ENCODE measurements at regions not wholly inside any gene's neighbourhood (a gene's known extent, or its start where the extent isn't known, plus 50 kb on each side); places are given as distances from the start of the nearest gene placed in this dataset.

DNA sequence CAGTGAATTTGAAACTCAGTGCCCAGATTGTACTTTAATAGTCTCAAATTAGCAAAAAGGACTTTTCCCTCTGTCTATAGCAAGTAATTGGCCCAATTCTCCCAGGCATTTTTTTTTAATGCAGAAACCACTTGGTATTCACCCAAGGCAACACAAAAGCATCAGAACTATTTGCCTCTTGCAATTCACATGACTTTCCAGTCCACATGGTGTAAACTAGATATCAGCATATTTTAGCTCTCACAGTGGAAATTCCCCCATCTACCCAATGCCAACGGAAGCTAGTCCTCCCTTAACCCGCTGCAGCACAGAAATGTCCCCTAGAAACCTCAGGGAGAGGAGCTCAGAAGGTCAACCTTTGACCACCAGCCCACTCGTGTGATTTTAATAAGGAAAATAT lies 103.4 kb upstream of the CDYL start:
- TF ChIP-seq, protein P1, sequence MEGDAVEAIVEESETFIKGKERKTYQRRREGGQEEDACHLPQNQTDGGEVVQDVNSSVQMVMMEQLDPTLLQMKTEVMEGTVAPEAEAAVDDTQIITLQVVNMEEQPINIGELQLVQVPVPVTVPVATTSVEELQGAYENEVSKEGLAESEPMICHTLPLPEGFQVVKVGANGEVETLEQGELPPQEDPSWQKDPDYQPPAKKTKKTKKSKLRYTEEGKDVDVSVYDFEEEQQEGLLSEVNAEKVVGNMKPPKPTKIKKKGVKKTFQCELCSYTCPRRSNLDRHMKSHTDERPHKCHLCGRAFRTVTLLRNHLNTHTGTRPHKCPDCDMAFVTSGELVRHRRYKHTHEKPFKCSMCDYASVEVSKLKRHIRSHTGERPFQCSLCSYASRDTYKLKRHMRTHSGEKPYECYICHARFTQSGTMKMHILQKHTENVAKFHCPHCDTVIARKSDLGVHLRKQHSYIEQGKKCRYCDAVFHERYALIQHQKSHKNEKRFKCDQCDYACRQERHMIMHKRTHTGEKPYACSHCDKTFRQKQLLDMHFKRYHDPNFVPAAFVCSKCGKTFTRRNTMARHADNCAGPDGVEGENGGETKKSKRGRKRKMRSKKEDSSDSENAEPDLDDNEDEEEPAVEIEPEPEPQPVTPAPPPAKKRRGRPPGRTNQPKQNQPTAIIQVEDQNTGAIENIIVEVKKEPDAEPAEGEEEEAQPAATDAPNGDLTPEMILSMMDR (IDR thresholded peaks at IDR 0.05; ENCODE audit: poor library complexity, severe bottlenecking) = no peak
- no peaks in the 10 kb centered on the region for H3K4me1 ChIP-seq (ENCODE audit: insufficient read depth, poor library complexity, severe bottlenecking)
- H3K27me3 ChIP-seq (ENCODE audit: insufficient read depth, poor library complexity, severe bottlenecking) = no peaks in the 10 kb centered on the region
- ATAC-seq (ENCODE audit: low read depth) (no peak), DNase-seq (ENCODE audit: low spot score) (no peak)
- H3K4me3 ChIP-seq (ENCODE audit: severe bottlenecking) = no peak overlapping the region
- H3K36me3 ChIP-seq (ENCODE audit: low read depth) = no peaks in the 10 kb centered on the region
- H3K9me3 ChIP-seq (ENCODE audit: severe bottlenecking) = no peaks in the 10 kb centered on the region
- no peak overlapping the region for H3K27ac ChIP-seq (ENCODE audit: poor library complexity, severe bottlenecking)

DNA sequence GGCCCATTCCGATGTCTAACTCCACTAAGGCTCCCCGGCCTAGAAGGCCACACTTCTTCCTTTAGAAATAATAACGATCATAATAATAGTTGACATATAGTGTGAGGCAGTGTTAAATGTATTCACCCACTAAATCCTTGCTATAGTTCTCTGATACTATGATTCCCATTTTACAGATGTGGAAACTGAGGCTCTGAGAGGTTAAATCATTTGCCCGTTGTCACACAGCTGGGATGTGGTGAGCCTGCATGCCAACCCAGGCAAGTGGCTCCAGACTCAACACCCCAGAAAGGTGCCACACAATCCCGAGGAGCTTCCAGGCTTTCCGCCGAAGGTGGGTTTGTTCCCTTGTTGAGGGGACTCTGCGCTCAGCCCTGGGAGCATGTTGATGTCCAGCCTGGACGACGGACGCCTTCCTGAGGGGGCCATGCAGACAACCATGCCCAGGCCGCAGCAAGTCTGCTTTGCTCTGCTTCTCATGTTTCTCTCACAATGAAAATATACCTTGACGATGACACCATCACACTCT lies 104.6 kb upstream of the CDYL start:
- H3K27me3 ChIP-seq (ENCODE audit: insufficient read depth, poor library complexity, severe bottlenecking) = no peaks in the 10 kb centered on the region
- H3K36me3 ChIP-seq (ENCODE audit: low read depth) = no peaks in the 10 kb centered on the region
- no peak overlapping the region for H3K27ac ChIP-seq (ENCODE audit: poor library complexity, severe bottlenecking)
- ATAC-seq (ENCODE audit: low read depth) = no peak
- H3K4me1 ChIP-seq (ENCODE audit: insufficient read depth, poor library complexity, severe bottlenecking) = no peaks in the 10 kb centered on the region
- DNase-seq (ENCODE audit: low spot score) = no peak
- no peaks in the 10 kb centered on the region for H3K9me3 ChIP-seq (ENCODE audit: severe bottlenecking)
- TF ChIP-seq, protein P1 (IDR thresholded peaks at IDR 0.05; ENCODE audit: poor library complexity, severe bottlenecking) = no peak
- no peak overlapping the region for H3K4me3 ChIP-seq (ENCODE audit: severe bottlenecking)

DNA sequence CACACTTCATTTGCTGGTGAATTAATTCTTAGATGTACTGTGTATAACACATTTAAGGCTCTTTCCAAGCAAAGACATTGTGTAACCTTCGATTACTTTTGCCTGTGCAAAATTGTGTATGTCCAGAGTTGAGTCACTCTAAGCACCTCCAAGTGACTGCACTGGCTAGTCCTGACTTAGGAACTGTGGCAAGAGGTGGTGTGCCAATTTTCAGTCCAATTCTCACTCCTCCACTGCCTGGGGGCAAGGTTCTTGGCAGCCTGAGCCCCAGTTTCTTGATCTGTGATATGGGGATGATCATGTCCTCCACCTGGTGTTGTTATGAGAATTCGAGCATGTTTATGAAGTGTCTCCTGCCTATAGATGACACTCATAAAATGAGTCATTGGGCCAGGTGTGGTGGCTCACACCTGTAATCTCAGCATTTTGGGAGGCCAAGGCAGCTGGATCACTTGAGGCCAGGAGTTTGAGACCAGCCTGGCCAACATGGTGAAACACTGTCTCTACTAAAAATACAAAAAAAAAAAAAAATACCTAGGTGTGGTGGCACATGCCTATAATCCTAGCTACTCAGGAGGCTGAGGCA lies 105.3 kb upstream of the CDYL start:
- H3K9me3 ChIP-seq (ENCODE audit: severe bottlenecking) = no peaks in the 10 kb centered on the region

DNA sequence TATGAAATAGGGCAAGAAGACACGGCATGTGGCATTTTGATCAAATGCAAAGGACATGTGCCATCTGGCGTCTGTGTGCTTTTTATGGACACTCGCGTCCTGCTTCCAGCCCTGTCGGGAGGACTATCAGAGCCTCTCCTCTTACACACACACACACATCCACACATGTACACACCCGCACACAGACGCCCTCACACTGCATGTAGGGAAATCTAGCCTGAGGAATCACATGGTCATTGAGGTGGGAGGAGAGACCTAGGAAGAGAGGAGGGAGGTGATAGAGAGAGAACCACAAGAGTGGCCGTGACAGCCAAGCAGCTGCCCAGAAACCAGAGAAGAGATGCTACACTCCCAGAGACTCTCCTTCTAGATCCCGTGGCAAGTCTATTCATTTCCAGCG lies 105.9 kb upstream of the CDYL start:
- Histone ChIP-seq H3K4me1 (ENCODE audit: insufficient read depth, poor library complexity, severe bottlenecking) (peaks cover 6% of the 10 kb centered on the region), H3K27me3 (ENCODE audit: insufficient read depth, poor library complexity, severe bottlenecking) (no peaks in the 10 kb centered on the region), H3K27ac (ENCODE audit: poor library complexity, severe bottlenecking) (no peak overlapping the region), H3K36me3 (ENCODE audit: low read depth) (no peaks in the 10 kb centered on the region), H3K4me3 (ENCODE audit: severe bottlenecking) (no peak overlapping the region), H3K9me3 (ENCODE audit: severe bottlenecking) (no peaks in the 10 kb centered on the region)
- TF ChIP-seq, protein P1 (IDR thresholded peaks at IDR 0.05; ENCODE audit: poor library complexity, severe bottlenecking) = no peak
- DNase-seq (ENCODE audit: low spot score) (no peak), ATAC-seq (ENCODE audit: low read depth) (no peak)

More for the DNA sequence above, 105.3 kb upstream of the CDYL start:
- H3K4me1 ChIP-seq (ENCODE audit: insufficient read depth, poor library complexity, severe bottlenecking) = peaks cover under 1% of the 10 kb centered on the region
- no peak overlapping the region for H3K27ac ChIP-seq (ENCODE audit: poor library complexity, severe bottlenecking)
- no peak overlapping the region for H3K4me3 ChIP-seq (ENCODE audit: severe bottlenecking)
- no peaks in the 10 kb centered on the region for H3K27me3 ChIP-seq (ENCODE audit: insufficient read depth, poor library complexity, severe bottlenecking)
- DNase-seq (ENCODE audit: low spot score) (no peak), ATAC-seq (ENCODE audit: low read depth) (no peak)
- TF ChIP-seq, protein P1 (IDR thresholded peaks at IDR 0.05; ENCODE audit: poor library complexity, severe bottlenecking) = no peak
- H3K36me3 ChIP-seq (ENCODE audit: low read depth) = no peaks in the 10 kb centered on the region

Data from RWPE2 (cell line).